ENCODE measurements at regions not wholly inside any gene's neighbourhood (a gene's known extent, or its start where the extent isn't known, plus 50 kb on each side); places are given as distances from the start of the nearest gene placed in this dataset.
"Not testable (repeated sequence)": the region's sequence is repeated elsewhere in the genome, so short reads cannot be mapped to it uniquely, and the experiment has no call there.

- DNase-seq, result no peak
Observed at GRCh38 chr1:5812295-5812694, 179.9 kb downstream of the NPHP4 start.

GRCh38 chr1:5811419-5811818 is 180.8 kb downstream of the NPHP4 start:
- DNase-seq, result no peak

GRCh38 chr1:5810553-5811270 is 181.5 kb downstream of the NPHP4 start:
- DNase-seq, result no peak

- no peak for DNase-seq
Observed at GRCh38 chr1:5810131-5810530, 182.1 kb downstream of the NPHP4 start.

- no peak for DNase-seq
Observed at GRCh38 chr1:5809207-5809788, 182.9 kb downstream of the NPHP4 start.

- DNase-seq, result no peak
Observed at GRCh38 chr1:5803851-5804250, 188.4 kb downstream of the NPHP4 start.

- no peak for DNase-seq
Observed at GRCh38 chr1:5802606-5803005, 189.6 kb downstream of the NPHP4 start.

GRCh38 chr1:5798904-5799303 is 193.3 kb downstream of the NPHP4 start:
- no peak for DNase-seq

GRCh38 chr1:5798151-5798730 is 194.0 kb downstream of the NPHP4 start:
- DNase-seq, result no peak

GRCh38 chr1:5796028-5796427 is 196.2 kb downstream of the NPHP4 start:
- DNase-seq, result no peak

- no peak for DNase-seq
Observed at GRCh38 chr1:5794279-5794678, 197.9 kb downstream of the NPHP4 start.

- no peak for DNase-seq
Observed at GRCh38 chr1:5793516-5793915, 198.7 kb downstream of the NPHP4 start.

- DNase-seq, result no peak
Observed at GRCh38 chr1:5781079-5781478, 211.1 kb downstream of the NPHP4 start.

- DNase-seq, result no peak
Observed at GRCh38 chr1:5780324-5780716, 211.9 kb downstream of the NPHP4 start.

GRCh38 chr1:5779608-5780323 is 212.5 kb downstream of the NPHP4 start:
- no peak for DNase-seq

- DNase-seq, result no peak
Observed at GRCh38 chr1:5776035-5776550, 216.1 kb downstream of the NPHP4 start.

- no peak for DNase-seq
Observed at GRCh38 chr1:5774019-5774418, 218.2 kb downstream of the NPHP4 start.

- DNase-seq, result no peak
Observed at GRCh38 chr1:5771788-5772187, 220.4 kb downstream of the NPHP4 start.

- no peak for DNase-seq
Observed at GRCh38 chr1:5770981-5771765, 221.1 kb downstream of the NPHP4 start.

- no peak for DNase-seq
Observed at GRCh38 chr1:5769760-5770159, 222.5 kb downstream of the NPHP4 start.

- DNase-seq, result no peak
Observed at GRCh38 chr1:5769146-5769545, 223.1 kb downstream of the NPHP4 start.

- DNase-seq, result no peak
Observed at GRCh38 chr1:5768014-5768413, 224.2 kb downstream of the NPHP4 start.

- DNase-seq, result not testable (repeated sequence)
Observed at GRCh38 chr1:5766996-5767395, 225.2 kb downstream of the NPHP4 start.
